HG02610 (cell line): ENCODE measurements at regions not wholly inside any gene's neighbourhood (a gene's known extent, or its start where the extent isn't known, plus 50 kb on each side); places are given as distances from the start of the nearest gene placed in this dataset.

Source experiments
- ATAC-seq: cut with Tn5 transposase; IDR thresholded peaks from one replicate; pipeline ENCODE4 v1.9.1; 2021; ENCODE audit warnings: mild to moderate bottlenecking, moderate library complexity; ENCODE audit not compliant: unreplicated experiment

DNA sequence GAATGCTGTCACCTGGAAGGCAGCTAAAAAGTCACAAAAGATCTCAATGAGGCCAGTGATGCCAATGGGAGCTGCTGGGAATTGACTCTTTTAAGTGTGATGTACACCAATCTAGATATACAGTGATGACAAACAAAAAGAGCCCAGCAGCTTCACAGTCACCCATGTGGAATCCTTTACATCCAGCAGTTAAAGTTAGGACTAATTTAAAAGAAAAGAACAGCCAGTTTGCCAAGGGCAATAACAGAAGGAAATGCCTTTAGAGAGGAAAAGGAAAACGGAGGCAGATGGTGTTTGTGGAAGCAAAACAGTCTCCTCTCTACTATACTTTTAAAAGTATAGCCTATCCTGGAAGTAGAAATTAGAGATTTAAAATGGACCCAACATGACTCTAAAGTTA lies 873.5 kb downstream of the EPHA7 start:
- no peak for ATAC-seq

DNA sequence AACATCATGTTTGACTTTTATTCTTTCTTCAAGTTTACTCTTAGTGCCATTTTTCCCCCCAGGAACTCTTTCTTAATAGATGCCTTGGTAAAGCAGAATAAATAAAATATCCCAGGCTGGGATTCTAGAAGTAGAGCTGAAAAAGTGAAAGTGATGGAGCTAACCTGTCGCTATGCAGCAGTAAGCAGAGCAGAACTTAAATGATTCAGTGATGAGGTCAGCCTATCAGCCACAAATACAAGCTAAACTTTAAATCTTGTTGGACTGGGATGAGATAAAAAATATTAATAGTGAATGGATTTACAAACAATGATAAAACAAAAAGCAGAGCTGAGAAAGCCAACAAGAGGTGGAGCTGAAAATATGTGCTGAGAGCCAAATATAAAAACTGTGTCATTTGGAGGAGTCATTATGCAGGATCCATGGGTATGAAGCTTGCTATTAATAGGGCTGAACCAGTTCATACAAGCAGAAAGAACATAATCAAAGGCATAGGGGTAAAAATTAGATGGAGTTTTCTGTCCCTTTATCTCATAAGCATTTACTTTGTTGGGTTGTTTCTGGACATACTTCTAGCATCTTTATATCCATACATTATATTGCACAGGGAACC lies 877.8 kb downstream of the EPHA7 start:
- no peak for ATAC-seq

DNA sequence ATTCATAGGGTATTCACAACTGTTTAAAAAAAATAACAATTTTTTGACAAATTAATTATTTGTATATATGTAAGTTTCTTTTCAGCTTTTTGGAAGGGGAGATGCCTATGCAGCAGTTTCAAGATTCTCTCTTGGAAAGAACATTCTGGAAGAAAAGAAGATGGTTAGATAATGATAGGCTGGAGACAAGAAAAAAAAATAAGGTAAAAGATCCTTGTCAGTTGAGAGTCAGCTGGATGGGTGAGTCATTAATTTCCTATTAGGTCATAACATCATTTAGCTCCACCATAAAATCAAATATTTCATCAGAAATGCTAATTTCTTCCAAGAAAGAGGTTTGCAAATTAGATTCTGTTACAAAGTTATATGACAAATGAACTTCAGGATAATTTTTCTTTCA lies 880.4 kb downstream of the EPHA7 start:
- no peak for ATAC-seq

DNA sequence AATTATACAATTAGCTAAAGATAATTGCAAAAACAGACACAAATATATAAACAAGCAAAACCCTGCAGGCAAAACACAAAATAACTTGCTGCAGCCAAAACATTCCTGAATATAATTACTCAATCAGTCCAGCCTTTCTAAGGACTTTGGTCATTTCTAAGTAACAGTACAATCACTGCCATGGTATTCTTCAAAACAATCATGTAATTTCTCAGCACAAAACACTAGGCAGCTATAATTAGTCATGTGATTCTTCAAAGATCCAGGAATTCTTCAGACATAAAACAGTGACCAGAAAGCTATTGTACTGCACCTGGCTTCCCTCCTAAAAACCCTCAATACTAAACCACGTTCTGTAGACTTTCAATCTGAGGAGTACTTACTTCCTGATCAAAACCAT lies 881.1 kb downstream of the EPHA7 start:
- ATAC-seq, result no peak

DNA sequence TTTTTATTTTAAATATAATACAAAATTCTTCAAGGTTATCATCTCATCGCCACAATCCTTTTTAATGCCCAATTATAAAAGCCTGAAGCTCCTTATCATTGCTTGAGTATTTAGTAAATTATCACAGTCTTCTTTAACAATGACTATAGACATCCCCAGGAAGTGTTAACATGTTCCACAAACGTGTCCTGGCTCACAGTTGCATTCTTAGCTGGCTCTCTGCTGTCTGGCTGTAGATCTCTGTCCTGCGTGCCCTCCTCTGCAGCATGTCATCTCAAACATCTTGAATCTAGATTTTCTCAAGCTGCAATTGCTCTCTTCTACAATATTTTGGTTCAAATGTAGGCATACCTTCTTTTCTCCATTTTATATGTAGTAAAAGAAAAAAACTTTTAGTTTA lies 885.2 kb downstream of the EPHA7 start:
- ATAC-seq, result no peak

DNA sequence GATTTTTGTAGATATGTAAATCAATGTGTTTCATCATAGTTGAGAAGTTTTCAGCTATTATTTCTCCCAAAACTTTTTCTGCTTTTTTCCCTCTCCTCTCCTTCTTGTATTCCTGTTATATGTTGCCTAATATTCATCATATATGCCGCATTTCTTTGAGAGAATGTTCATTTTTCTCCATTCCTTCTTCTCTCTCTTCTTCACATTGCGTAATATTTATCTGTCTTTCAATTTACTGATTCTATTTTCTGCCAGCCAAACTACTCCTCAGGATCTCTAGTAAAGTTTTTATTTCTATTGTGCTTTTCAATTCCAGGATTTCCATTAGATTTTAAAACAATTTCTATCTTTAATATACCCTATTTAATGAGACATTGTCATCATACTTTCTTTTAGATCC lies 896.8 kb downstream of the EPHA7 start:
- ATAC-seq, result no peak

DNA sequence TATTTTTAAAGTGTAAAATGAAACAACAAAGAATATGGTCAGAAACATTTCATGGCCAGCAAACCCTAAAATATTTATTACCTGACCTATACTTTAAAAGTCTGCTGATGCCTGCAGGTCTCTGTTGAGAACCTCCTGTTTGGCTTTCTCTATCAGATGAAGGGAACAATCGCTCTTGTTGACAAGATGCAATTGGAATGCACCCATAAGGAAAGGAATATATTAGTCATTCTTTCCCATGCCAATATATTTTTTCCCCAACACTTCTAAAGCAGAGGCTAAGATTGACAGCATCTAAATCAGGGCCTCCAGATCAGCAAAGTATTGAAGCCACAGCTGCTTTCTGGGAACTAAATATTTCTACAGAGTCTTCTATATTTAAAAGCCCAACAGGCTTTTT lies 897.8 kb downstream of the EPHA7 start:
- ATAC-seq, result no peak

DNA sequence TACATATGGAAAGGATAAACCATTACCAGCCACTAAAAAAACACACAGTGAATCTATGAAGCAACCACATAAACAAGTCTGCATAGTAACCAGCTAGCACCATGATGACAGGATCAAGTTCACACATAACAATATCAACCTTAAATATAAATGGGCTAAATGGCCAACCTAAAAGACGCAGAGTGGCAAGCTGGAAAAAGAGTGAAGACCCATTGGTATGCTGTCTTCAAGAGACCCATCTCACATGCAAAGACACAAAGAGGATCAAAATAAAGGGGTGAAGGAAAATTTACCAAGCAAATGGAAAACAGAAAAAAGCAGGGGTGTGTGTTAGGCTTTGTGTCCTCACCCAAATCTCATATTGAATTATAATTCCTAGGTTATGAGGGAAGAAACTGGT lies 909.2 kb downstream of the EPHA7 start:
- ATAC-seq, result no peak

DNA sequence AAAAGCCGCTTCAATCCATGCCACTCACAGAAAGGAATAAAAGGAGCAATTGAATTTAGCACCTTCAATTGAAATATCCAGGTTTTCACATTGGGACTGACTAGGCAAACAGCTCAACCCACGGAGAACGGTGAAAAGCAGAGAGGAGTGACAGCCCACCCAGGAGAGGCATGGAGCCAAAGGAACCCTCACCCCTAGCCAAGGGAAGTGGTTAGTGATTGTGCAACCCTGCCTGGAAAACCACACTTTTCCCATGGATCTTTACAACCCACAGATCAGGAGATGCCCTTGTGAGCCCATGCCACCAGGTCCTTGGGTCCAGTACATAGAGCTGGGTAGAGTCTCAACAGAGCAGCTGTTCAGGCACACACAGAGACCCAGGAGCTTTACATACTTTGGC lies 911.8 kb downstream of the EPHA7 start:
- ATAC-seq, result no peak

DNA sequence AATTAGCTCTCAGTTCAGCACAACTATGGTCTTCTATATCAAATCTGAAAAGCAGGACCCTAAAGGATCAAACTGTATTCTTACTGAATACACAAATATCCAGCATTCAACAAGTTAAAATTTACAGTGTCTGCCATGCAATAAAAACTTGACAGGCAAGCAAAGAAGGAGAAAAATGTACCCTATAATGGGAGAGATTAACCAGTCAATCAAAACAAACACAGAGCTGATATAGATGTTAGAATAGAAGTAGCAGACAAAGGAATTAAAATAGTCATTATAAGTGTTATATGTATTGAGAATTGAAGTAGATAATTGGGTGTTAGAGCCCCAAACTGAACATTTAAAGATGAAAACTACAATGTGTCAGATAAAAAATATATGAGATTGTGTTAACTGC lies 914.9 kb downstream of the EPHA7 start:
- ATAC-seq, result no peak

DNA sequence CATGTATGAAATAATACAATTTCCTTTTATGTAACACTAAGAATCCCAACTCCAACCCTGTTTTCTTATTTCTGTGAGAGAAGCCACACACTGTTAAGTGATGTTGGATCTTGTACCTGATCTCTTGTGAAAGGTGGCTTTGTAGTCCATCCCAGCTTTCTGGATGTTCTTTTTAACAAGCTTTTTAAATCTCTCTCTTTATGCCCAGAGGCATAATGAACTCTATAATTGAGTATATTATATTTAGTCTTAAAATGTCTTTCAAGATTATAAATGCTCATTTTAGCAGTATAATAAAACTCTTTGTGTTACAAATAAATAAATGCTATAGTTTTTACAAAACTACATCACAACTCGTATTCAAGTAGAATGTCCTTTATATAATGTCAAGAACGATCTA lies 922.1 kb downstream of the EPHA7 start:
- no peak for ATAC-seq

DNA sequence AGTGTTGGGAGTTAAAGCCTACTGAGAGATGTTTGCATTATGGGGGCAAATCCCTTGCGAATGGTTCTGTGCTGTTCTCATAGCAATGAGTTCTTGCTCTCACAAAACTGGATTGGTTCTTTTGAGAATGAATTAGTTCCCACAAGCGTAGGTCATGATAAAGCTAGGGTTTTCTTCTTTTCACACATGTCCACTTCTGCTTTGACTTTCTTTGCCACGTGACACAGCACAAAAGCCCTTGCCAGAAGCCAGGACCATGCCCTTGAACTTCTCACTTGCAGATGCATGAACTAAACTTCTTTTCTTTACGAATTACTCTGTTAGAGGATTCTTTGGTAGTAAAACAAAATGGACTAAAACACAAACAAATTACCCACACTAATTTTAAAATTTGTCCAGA lies 922.8 kb downstream of the EPHA7 start:
- ATAC-seq, result no peak

DNA sequence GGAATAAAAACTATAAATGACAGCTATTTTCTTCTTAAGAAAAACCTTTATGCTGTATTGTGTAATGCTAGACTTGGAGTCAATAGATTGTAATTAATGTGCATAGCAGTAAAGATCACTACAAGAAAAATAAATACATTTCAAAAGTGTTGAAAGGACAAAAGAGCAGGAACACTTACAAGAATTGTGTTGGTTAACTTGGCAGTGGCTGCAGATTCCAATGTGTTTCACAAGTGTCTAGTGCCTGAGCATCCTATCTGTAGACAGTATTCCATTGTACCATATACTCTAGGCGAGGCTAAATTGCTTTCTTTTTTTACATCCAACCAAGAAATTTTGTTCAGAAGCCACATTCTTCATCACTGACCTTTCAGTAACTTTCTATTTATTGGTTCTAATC lies 924.1 kb downstream of the EPHA7 start:
- ATAC-seq, result no peak

DNA sequence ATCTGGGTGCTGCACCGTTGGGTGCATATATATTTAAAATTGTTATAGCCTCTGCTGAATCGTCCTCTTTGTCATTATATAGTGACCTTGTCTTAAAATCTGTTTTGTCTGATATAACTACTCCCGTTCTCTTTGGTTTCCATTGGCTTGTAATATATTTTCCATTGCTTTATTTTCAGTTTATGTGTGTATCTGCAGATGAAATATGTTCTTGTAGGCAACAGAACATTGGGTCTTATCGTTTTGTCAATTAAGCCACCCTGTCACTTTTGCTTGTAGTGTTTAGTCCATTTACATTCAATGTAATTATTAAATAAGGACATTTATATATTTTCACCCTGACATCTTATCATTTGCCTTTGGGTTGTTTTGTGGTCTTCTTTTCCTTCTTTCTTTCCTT lies 933.9 kb downstream of the EPHA7 start:
- no peak for ATAC-seq

DNA sequence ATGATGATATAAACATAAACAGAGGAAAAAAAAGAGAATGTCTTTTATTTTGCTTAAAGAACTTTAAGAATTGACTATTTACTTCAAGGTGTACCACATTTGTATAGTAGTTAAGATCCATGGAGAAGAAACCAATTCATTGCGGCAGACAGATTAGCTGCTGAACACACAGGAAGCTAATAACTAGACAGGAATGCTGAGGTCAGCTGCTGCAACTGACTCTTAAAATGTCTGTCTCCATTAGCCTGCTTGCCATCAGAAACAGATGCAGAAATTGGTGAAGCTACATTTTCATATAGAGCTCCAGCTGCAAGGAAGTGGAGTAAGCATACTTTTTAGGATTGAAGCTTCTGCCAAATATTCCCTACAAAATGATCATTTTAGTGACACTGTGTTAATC lies 939.5 kb downstream of the EPHA7 start:
- no peak for ATAC-seq

DNA sequence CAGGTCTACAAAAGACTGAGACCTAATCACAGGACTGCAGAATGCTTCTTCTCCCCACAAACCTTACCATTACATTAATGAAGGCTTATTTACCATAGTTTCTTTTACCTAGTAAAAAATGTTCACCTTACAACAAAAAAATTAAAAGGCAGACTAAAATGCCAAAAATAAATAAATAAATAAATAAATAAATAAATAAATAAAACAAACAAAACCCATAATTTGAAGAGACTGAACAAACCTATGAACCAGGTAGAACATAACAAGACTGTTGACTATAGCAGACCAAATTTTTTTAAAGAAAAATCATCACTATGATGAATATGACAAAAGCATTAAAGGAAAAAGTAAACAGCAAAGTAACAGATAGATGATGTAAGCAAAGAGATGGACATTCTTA lies 946.3 kb downstream of the EPHA7 start:
- no peak for ATAC-seq

DNA sequence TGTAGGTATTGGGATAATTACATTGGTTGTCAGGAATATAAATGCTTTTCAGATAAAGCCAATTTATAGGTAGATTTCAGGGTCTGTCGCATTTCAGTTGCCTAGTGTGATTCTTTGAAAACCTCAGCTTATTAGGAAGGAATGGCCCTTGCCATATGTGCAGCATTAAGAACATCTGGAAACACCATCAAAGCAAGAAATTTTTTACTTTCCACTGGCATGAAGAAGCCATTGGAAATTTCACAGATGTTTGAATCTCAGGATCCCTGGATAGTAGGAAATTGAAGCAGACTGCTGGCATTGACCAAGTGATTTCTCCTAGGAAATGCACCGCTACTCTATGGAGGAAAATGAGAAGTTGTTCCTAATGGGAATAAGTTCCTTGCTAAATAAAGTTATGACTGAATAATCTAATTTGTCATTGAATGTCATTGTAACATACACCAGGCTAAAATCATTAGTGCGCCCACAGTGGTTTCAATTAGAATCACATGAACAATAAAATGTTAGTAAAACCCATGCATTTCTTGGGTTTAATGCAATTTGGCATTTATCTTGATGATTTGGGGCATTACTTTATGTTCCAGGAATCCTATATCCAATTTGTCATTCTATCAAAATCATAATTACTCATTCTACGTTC lies 950.1 kb downstream of the EPHA7 start:
- no peak for ATAC-seq

DNA sequence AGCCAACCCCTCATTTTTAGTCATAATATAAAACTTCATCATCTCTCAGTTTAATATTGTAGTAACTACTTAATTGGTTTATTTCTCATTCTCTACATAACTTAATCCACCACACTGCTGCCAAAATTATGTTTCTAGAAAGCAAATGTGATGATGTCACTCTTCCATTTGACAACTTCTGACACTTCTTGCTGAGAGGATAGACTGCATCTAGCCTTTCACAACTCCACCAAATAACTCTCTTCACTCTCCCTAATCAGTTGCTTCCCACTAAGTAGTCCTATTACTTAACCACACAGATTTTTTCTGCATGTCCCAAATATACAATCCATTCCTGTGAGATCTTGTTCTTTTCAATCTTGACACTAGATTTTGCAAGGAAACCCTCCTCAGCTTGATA lies 951.3 kb downstream of the EPHA7 start:
- ATAC-seq, result no peak

DNA sequence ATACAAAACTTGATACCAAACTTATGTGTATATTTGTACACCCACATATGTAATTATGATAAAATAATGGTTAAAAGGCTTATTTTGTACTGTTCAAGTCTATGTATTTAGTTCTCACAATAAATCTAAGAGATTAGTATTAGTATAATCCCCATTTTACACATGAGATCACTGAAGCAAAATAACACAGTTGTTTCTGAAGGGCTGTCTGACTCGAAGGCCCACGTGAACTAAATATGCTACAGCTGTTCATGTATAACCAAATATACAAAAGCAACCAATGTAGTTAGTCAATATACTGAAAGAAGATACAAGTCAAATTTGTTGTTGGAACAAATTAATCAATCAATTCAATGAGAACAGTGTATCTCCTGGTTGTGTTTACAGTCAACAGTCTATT lies 959.2 kb downstream of the EPHA7 start:
- ATAC-seq, result no peak

DNA sequence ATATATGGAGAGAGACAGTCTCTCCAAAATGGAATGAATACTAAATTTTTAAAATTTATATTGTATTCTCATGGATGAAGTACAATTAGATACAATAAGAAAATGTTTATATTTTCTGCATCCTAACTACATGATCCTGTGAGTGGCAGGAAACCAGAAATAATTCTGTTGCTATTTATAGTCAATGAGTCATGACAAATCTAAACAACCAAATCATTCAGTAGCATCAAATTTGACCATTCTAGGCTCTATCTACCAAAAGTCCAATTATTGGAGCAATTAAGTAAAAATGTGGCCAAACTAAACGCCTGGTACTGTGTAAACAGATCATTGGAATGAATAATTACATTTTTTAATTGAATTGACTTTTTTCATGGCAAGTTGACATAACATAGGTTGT lies 959.8 kb downstream of the EPHA7 start:
- ATAC-seq, result no peak

DNA sequence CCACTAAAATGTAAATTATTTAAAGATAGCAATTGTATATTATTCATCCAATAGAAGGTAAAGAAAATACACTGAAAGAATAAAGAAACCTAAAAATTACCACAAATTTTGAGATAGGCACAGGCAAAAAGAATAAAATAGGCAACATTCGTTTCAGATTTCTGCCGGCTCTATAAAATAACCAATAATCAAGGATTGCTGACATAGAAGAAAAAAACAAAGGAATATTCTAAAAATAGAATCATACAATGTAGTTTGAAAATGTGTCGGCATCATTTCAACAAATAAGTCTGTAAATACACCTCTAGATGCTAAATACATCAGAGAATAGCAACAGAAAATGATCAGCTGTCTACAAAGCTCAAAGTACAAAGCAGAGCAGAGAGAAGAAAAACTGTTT lies 973.3 kb downstream of the EPHA7 start:
- ATAC-seq, result no peak

DNA sequence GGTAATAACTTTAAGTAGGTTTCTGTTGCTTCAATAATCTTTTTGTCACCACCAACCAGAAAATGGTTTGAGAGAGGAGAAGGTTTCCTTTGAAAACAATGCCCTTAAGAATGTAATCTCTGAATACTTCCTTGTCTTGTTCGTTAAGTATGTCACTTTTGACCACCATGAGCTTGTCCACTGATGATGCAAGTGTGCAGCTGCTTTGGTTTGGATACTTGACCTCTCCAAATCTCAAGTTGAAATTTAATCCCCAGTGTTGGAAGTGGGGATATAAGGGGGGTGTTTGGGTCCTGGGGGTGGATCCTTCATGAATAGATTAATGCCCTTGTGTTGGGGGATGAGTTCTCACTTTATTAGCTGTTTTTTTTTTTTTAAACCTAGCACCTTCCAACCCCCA lies 985.4 kb downstream of the EPHA7 start:
- ATAC-seq, result no peak

DNA sequence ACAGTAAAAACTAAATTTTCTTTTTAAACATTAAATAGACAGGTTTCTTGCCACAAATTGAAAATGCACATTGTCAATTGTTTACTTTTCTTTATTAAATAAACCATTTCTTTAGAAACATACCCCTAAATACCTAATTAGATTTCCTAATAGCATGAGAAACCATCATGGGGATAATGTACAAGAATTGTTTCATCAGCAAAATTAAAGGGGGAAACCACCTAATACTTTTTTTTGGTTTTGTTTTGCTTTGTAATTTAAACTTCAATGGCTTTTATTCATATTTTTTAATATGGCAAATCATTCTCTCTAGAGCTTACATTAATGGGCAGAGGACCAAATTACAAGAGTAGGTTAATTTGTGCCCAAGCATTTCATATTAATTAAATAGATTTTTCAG lies 987.9 kb downstream of the EPHA7 start:
- no peak for ATAC-seq
